ENCODE measurements at regions not wholly inside any gene's neighbourhood (a gene's known extent, or its start where the extent isn't known, plus 50 kb on each side); places are given as distances from the start of the nearest gene placed in this dataset.
A peak's percentile ranks its signal among the peaks of the same experiment; 100 is the strongest.

DNA sequence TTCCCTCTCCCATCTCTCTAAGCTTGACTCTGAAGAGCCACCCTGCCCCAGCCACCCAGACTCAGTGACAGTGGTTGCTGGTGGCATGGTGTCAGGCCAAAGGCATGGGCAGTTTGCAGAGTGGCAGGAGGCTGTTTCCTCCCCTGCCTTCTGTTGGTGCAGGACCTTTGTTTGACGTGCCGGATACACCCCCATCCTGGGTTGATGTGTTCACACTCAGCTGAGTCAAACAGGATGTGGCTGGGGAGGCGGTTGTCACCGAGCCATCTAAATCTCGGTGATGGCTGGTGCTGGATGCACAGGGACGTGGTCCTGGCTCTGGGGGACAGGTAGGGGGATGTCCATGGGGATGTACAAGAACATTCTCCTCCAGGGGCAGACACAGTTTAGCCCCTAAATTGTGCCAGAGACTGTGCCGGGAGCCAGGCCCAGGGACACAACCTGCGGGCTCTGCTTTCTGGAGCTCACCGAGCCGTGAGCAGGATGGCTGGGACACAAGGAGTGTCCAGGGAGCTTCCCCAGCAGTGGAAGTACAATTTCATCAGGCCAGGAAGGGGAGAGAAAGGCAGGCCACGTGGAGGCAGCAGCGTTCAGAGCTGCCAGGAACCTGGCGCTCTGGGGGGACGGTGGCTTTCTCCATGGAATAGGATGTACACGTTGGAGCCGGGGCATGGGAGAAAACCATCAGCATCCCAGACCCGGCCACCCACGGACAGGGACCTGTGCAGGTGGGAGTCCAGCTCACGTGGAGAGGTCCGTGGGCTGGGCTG is 264.2 kb downstream of the SEC14L1 start:
- peak overlapping the region; percentile 45 to 77 (median 64) for H3K27ac ChIP-seq
- peak overlapping the region in 2 of 4 donors; percentile 26 to 27 for H3K4me3 ChIP-seq
- 43 to 65% methylated on average over 20 of the region's 20 CpGs for WGBS, 2 donors
- no peaks in the 10 kb centered on the region for H3K27me3 ChIP-seq
- ATAC-seq (ENCODE audit: low FRiP score in 2 of 2) (peak; percentile 30 to 56), DNase-seq (peak in 1 of 2 donors; percentile 82)
- no peaks in the 10 kb centered on the region for H3K9me3 ChIP-seq
- peaks cover 62 to 74% (median 66%) of the 10 kb centered on the region in 4 donors for H3K4me1 ChIP-seq
- peaks cover 0 to 20% (median 12%) of the 10 kb centered on the region in 4 donors for H3K36me3 ChIP-seq
- TF ChIP-seq EP300 (IDR thresholded peaks at IDR 0.05) (peak in 2 of 4 donors; percentile 36 to 45), POLR2A (IDR thresholded peaks at IDR 0.05) (no peak), POLR2AphosphoS5 (IDR thresholded peaks at IDR 0.05) (peak; percentile 74 to 88)

DNA sequence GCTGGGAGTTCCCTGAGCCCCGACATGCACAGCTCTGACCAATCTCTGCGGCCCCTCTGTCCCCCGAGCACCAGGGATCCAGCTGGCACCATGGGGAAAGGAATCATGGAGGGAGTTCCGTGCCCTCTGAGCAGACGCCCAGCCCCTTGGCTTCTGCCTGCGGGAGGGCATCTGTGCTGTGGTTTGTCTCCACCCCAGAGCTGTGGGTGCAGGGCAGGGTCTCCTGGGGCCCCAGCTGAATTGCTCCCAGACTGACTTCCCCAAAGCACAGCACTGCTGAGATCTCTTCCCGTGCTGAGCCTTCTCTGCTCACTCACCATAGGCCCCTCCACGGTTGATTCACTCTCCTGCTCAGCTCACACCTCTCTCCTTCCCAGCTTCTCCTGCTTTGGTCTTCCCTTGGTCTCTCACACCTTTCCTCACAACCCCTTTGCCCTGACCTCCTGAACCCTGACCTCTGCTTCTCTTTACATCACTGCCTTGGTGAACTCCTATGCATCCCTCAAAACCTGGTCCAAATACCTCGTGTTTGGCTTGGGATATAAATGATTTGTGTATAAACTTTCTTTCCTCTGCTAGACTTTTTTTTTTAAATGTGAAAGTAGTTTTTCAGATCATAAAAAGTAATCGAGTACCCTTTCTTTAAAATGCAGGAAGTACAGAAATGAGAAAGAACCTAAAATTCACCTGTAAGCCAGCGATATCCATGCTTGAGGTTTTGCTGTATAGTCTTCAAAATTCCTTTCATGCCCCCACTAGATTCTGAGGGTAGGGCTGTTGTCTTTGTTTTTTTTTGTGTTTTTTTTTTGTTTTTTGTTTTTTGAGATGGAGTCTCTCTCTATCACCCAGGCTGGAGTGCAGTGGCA is 265.3 kb downstream of the SEC14L1 start:
- no peak for DNase-seq
- peaks cover 56 to 74% (median 66%) of the 10 kb centered on the region in 4 donors for H3K4me1 ChIP-seq
- peak overlapping the region in 1 of 4 donors; percentile 27 for H3K4me3 ChIP-seq
- ATAC-seq (ENCODE audit: low FRiP score in 2 of 2), result peak in 1 of 2 donors; percentile 33
- peak overlapping the region in 3 of 4 donors; percentile 59 to 77 (median 69) for H3K27ac ChIP-seq
- H3K9me3 ChIP-seq, result no peaks in the 10 kb centered on the region
- H3K36me3 ChIP-seq, result peaks cover 0 to 20% (median 12%) of the 10 kb centered on the region in 4 donors
- whole genome bisulfite sequencing, 2 donors, result 69 to 70% methylated on average over 11 of the region's 11 CpGs
- H3K27me3 ChIP-seq, result no peaks in the 10 kb centered on the region
- TF ChIP-seq POLR2A (IDR thresholded peaks at IDR 0.05) (no peak), EP300 (IDR thresholded peaks at IDR 0.05) (no peak), POLR2AphosphoS5 (IDR thresholded peaks at IDR 0.05) (no peak)
- TF ChIP-seq, protein P1, sequence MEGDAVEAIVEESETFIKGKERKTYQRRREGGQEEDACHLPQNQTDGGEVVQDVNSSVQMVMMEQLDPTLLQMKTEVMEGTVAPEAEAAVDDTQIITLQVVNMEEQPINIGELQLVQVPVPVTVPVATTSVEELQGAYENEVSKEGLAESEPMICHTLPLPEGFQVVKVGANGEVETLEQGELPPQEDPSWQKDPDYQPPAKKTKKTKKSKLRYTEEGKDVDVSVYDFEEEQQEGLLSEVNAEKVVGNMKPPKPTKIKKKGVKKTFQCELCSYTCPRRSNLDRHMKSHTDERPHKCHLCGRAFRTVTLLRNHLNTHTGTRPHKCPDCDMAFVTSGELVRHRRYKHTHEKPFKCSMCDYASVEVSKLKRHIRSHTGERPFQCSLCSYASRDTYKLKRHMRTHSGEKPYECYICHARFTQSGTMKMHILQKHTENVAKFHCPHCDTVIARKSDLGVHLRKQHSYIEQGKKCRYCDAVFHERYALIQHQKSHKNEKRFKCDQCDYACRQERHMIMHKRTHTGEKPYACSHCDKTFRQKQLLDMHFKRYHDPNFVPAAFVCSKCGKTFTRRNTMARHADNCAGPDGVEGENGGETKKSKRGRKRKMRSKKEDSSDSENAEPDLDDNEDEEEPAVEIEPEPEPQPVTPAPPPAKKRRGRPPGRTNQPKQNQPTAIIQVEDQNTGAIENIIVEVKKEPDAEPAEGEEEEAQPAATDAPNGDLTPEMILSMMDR (IDR thresholded peaks at IDR 0.05), result no peak

DNA sequence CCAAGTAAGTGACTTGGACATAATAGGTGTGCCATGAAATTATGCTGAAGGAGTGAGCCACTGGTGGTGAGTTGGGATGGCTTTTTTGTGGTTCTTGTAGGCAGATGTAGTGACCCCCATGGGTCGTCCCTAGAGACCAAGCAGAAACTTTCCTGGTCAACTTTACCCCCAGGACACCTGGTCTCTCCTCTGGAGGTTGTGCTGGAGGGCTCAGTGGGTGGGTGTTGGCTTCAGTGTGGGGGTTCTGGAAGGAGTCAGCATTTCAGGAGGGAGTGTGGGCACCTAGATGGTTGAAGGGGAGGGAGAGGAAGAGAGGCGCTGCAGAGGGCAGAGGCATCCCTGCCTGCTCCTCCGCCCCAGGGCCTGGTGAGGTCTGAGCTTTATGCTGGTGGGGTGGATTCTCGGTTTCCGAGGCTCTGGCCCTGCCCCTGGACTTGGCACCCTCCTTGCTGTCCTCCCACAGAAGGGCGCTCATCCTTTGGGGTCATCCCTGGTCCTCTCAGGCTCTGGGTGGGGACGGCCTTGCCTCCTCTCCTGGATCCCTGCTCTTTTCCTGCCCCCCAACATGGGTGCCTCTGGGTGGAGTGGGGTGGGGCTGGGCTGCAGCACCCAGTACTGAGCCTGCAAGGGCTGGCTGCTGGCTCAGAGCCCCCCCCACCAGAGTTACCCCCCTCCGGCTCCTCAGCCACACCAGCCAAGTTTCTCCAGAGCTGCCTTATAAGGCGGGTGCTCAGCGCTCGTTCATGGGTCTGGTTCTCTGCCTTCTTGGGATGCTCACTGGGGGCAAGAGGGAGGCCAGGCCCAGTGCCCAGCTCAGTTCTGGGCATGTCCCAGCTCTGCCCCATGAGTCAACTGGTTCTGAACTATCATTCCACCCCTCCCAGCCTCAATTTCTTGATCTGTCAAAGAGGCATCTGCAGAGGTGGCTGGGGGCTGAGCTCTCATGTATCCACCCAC is 266.8 kb downstream of the SEC14L1 start:
- TF ChIP-seq, protein P1 (IDR thresholded peaks at IDR 0.05), result no peak
- no peak for TF ChIP-seq POLR2AphosphoS5 (IDR thresholded peaks at IDR 0.05)
- no peak for TF ChIP-seq EP300 (IDR thresholded peaks at IDR 0.05)
- no peak for TF ChIP-seq POLR2A (IDR thresholded peaks at IDR 0.05)
- DNase-seq (no peak), ATAC-seq (ENCODE audit: low FRiP score in 2 of 2) (no peak)
- H3K36me3 ChIP-seq, result peaks cover 0 to 12% (median 5%) of the 10 kb centered on the region in 4 donors
- H3K4me3 ChIP-seq, result no peak overlapping the region
- no peaks in the 10 kb centered on the region for H3K27me3 ChIP-seq
- no peaks in the 10 kb centered on the region for H3K9me3 ChIP-seq
- 88 to 92% methylated on average over 7 of the region's 11 CpGs for WGBS, 2 donors
- peak overlapping the region in 2 of 4 donors; percentile 59 to 80 for H3K27ac ChIP-seq
- H3K4me1 ChIP-seq, result peaks cover 58 to 80% (median 68%) of the 10 kb centered on the region in 4 donors

DNA sequence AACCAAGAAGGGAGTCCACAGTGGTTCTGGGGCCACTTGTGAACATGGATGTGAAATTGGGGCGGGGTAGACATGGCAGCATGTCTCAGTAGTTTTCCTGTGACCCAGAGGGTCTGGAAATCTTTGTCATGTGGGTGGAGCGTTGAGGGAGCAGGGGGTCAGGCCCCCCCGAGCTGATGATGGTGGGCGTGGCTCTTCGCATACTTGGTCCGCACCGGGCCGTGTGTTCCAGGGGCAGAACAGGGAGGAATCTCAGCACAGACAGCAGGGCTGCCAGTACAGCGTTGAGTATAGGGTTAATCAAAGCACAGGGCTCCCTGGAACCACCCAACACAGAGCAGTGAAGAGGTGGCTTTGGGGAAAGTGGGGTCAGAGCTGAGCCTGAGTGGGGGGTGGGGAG is 267.5 kb downstream of the SEC14L1 start:
- Histone ChIP-seq H3K4me1 (peaks cover 58 to 76% (median 68%) of the 10 kb centered on the region in 4 donors), H3K9me3 (no peaks in the 10 kb centered on the region), H3K27ac (peak overlapping the region in 3 of 4 donors; percentile 21 to 80 (median 59)), H3K27me3 (no peaks in the 10 kb centered on the region), H3K36me3 (peaks cover 0 to 5% (median under 1%) of the 10 kb centered on the region in 4 donors), H3K4me3 (no peak overlapping the region)
- TF ChIP-seq, protein P1 (IDR thresholded peaks at IDR 0.05), result no peak
- TF ChIP-seq POLR2A (IDR thresholded peaks at IDR 0.05) (no peak), EP300 (IDR thresholded peaks at IDR 0.05) (no peak), POLR2AphosphoS5 (IDR thresholded peaks at IDR 0.05) (no peak)
- no peak for ATAC-seq (ENCODE audit: low FRiP score in 2 of 2)
- WGBS, 2 donors, result 81 to 83% methylated on average over 2 to 9 of the region's 9 CpGs
- DNase-seq, result no peak

All from upper lobe of left lung (tissue), 6 donors.